Karpas-422 (cell line): ENCODE measurements at regions not wholly inside any gene's neighbourhood (a gene's known extent, or its start where the extent isn't known, plus 50 kb on each side); places are given as distances from the start of the nearest gene placed in this dataset.

ENCODE experiments used
- DNase-seq: peaks from one replicate; pipeline ENCODE4 v3.0.0-alpha.2; 2015
- H2AFZ ChIP-seq: fragments of 200-600 bp; sonication (generic); 2 replicates; pipeline ENCODE4 v1.6.1; 2014; ENCODE audit warnings: antibody characterized with exemption, low read length, mixed read lengths
- H3K27ac ChIP-seq: fragments of 200-600 bp; sonication (generic); 2 replicates; pipeline ENCODE4 v1.5.1; 2014; ENCODE audit warnings: mild to moderate bottlenecking, low read length, moderate library complexity
- H3K27me3 ChIP-seq: fragments of 200-600 bp; sonication (generic); 2 replicates; pipeline ENCODE4 v1.6.1; 2014; ENCODE audit warnings: low read length, mixed read lengths
- H3K36me3 ChIP-seq: fragments of 200-600 bp; sonication (generic); 2 replicates; pipeline ENCODE4 v1.6.1; 2014; ENCODE audit warnings: low read length, mixed read lengths; ENCODE audit not compliant: insufficient read depth
- H3K4me1 ChIP-seq: fragments of 200-600 bp; sonication (generic); 2 replicates; pipeline ENCODE4 v1.6.1; 2014; ENCODE audit warnings: mild to moderate bottlenecking, low read length, mixed read lengths
- H3K4me2 ChIP-seq: fragments of 200-600 bp; sonication (generic); 2 replicates; pipeline ENCODE4 v1.6.1; 2014; ENCODE audit warnings: low read length, low read depth, mild to moderate bottlenecking; ENCODE audit not compliant: poor library complexity, severe bottlenecking
- H3K4me3 ChIP-seq: fragments of 200-600 bp; sonication (generic); 2 replicates; pipeline ENCODE4 v1.5.1; 2014; ENCODE audit warnings: mild to moderate bottlenecking, antibody characterized with exemption, low read length, mixed read lengths
- H3K79me2 ChIP-seq: fragments of 200-600 bp; sonication (generic); 2 replicates; pipeline ENCODE4 v1.6.1; 2014; ENCODE audit warnings: mild to moderate bottlenecking, low read length, mixed read lengths
- H3K9ac ChIP-seq: fragments of 200-600 bp; sonication (generic); 2 replicates; pipeline ENCODE4 v1.6.0; 2014; ENCODE audit warnings: low read length
- H3K9me2 ChIP-seq: fragments of 200-600 bp; sonication (generic), shearing (Covaris generic); replicated peaks from 2 replicates; pipeline ENCODE4 v1.6.0; 2014; ENCODE audit warnings: mild to moderate bottlenecking, low read length, moderate library complexity; ENCODE audit not compliant: insufficient read depth
- H3K9me3 ChIP-seq: fragments of 300-700, 200-600 bp; sonication (generic); 2 replicates; pipeline ENCODE4 v1.6.1; 2014; ENCODE audit warnings: low read length, mixed read lengths
- H4K20me1 ChIP-seq: fragments of 200-600 bp; sonication (generic); 2 replicates; pipeline ENCODE4 v1.6.1; 2014; ENCODE audit warnings: mild to moderate bottlenecking, antibody characterized with exemption, low read length, low read depth; ENCODE audit not compliant: insufficient read depth

DNA sequence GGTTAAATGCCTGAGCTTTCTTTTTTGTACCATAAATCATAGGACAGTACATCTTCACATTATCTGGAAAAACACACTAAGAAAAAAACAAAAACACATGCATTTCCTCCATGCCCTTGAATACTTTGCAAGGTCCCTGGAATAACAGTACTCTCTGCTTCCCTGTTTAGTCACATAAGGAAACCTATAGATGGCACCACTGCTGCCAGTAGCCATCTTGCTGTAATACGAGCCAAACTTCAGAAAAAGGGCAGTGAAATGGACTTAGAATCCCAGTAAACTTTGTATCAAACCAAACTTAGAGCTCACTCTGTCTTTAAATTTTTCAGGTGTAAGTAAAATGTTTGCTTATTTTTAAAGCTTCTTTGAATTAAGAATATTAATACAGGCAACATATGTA, 435.5 kb downstream of the KCNJ2 start:
- H3K36me3 ChIP-seq = no peaks in the 10 kb centered on the region
- H3K4me2 ChIP-seq = no peak overlapping the region
- no peak overlapping the region for H3K4me3 ChIP-seq
- H3K4me1 ChIP-seq = no peaks in the 10 kb centered on the region
- H3K27ac ChIP-seq = no peak overlapping the region
- 0 out of 2 replicates have a peak, but pooled peaks cover 2% of the 10 kb centered on the region for H3K9me2 ChIP-seq
- H3K27me3 ChIP-seq = 0 out of 2 replicates have a peak, but pooled peaks cover 4% of the 10 kb centered on the region
- no peaks in the 10 kb centered on the region for H3K79me2 ChIP-seq
- no peaks in the 10 kb centered on the region for H3K9me3 ChIP-seq
- no peak for DNase-seq
- H3K9ac ChIP-seq = no peak overlapping the region
- no peak overlapping the region for H2AFZ ChIP-seq
- H4K20me1 ChIP-seq = no peaks in the 10 kb centered on the region

DNA sequence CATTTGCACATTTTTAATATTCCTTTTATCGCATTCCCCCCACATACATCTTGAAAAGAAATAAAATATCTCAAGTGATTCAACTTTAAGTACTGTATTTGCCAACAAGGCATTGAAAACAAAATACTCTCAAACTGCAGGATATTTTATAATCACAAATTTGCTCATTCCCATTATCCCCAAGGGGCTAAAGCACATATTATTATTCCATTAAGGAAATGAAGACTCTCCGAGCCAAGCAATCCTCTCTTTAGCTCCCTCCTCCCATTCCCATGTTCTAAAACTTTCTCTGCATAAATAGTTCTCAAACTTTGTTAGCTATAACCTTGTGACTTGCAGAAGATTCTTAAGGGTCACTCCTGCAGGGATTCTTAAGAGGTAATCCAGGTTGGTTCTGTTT, 436.8 kb downstream of the KCNJ2 start:
- no peak overlapping the region for H3K4me2 ChIP-seq
- H3K27me3 ChIP-seq = 0 out of 2 replicates have a peak, but pooled peaks cover 4% of the 10 kb centered on the region
- H3K9me3 ChIP-seq = no peaks in the 10 kb centered on the region
- no peak overlapping the region for H3K4me3 ChIP-seq
- H3K79me2 ChIP-seq = no peaks in the 10 kb centered on the region
- H2AFZ ChIP-seq = no peak overlapping the region
- no peaks in the 10 kb centered on the region for H3K4me1 ChIP-seq
- no peaks in the 10 kb centered on the region for H3K36me3 ChIP-seq
- no peak overlapping the region for H3K27ac ChIP-seq
- H3K9me2 ChIP-seq = 0 out of 2 replicates have a peak, but pooled peaks cover 2% of the 10 kb centered on the region
- DNase-seq = no peak
- no peaks in the 10 kb centered on the region for H4K20me1 ChIP-seq
- H3K9ac ChIP-seq = no peak overlapping the region

DNA sequence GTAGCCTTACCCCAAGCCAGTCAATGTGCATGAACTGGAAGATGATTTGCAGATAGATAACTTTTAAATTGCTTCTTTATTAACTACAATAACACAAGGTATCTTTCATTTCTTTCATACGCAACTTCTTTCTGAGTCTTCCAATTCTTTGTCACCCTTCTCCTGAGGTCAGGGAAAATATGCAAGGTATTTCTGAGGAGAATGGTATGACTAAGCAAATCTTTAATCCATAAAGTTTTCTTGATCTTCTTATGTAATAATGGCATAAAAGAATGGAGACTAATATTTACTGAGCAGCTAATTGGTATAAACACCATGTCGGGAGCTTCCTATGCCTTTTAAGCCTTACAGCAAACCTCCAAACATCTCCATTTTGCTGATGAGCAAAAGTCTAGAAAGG, 438.9 kb downstream of the KCNJ2 start:
- Histone ChIP-seq H3K9ac (no peak overlapping the region), H3K27me3 (no peaks in the 10 kb centered on the region), H3K9me2 (0 out of 2 replicates have a peak, but pooled peaks cover 2% of the 10 kb centered on the region), H4K20me1 (no peaks in the 10 kb centered on the region), H2AFZ (no peak overlapping the region), H3K9me3 (no peaks in the 10 kb centered on the region), H3K27ac (no peak overlapping the region), H3K4me1 (no peaks in the 10 kb centered on the region), H3K4me2 (no peak overlapping the region), H3K79me2 (no peaks in the 10 kb centered on the region), H3K36me3 (no peaks in the 10 kb centered on the region), H3K4me3 (no peak overlapping the region)
- DNase-seq = no peak

DNA sequence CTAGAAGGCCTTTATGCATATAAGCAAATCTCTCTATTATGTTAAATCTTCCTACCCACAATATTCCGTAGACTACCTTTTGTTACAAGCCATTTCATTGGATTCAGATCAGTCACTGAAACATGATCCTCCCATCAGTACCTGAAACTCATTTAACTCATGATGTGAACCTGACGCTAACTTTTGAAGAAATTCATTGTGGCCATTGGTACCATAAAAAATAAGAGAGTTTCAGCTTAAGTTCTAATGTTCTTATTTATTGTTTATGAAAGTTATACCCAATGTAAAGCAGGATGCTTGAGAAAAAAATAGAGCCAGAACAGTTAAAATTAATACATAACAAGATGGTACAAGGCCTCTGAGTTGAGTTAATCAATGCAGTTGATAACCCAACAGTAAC, 439.6 kb downstream of the KCNJ2 start:
- no peaks in the 10 kb centered on the region for H3K27me3 ChIP-seq
- no peak overlapping the region for H3K4me3 ChIP-seq
- no peak for DNase-seq

DNA sequence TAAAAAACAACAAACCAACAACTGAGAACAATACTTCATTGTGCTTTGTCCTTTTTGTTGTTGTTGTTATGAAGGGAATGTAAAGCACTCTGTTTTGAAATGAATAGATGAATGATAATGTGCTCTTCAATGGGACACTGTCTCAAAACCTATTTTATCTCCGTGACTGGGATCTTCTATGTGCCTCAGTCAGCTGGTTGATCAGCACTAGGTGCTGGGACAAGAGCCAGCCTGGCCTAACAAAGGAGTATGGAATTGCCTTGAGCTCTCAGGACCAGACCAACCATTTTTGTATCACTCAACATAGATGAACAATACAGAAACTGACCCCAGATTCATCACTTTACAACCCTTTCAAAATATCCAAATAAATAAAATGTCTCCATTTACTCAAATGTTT, 440.2 kb downstream of the KCNJ2 start:
- no peak for DNase-seq
- Histone ChIP-seq H3K9me2 (0 out of 2 replicates have a peak, but pooled peaks cover 2% of the 10 kb centered on the region), H3K4me3 (no peak overlapping the region), H3K9me3 (no peaks in the 10 kb centered on the region), H3K36me3 (no peaks in the 10 kb centered on the region), H3K27me3 (no peaks in the 10 kb centered on the region), H3K27ac (no peak overlapping the region), H3K4me2 (no peak overlapping the region), H3K79me2 (no peaks in the 10 kb centered on the region), H3K4me1 (no peaks in the 10 kb centered on the region), H3K9ac (no peak overlapping the region), H2AFZ (no peak overlapping the region), H4K20me1 (no peaks in the 10 kb centered on the region)

More for the DNA sequence above, 439.6 kb downstream of the KCNJ2 start:
- no peaks in the 10 kb centered on the region for H3K79me2 ChIP-seq
- H2AFZ ChIP-seq = no peak overlapping the region
- H3K9ac ChIP-seq = no peak overlapping the region
- H3K4me1 ChIP-seq = no peaks in the 10 kb centered on the region
- 0 out of 2 replicates have a peak, but pooled peaks cover 2% of the 10 kb centered on the region for H3K9me2 ChIP-seq
- H3K27ac ChIP-seq = no peak overlapping the region
- H3K4me2 ChIP-seq = no peak overlapping the region
- no peaks in the 10 kb centered on the region for H3K36me3 ChIP-seq
- H4K20me1 ChIP-seq = no peaks in the 10 kb centered on the region
- H3K9me3 ChIP-seq = no peaks in the 10 kb centered on the region

DNA sequence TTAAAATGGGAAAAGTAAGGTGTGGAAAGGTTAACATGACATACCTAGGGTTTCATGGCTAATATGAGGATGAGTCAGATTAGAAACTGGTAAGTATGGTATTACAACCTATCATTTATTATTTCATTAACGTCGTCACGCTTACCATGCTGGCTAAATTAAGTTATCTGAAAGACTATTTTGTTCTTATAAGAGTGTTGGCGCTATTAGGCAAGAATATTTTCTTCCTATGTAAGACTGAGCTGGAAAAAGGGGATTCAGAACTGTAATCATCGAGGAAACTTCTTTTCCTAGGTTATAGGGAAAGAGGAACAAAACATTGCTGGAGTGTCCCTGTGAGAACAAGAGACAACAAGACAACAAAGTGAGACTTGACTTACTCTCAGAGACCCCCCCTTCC, 440.8 kb downstream of the KCNJ2 start:
- H3K27me3 ChIP-seq = no peaks in the 10 kb centered on the region
- H4K20me1 ChIP-seq = no peaks in the 10 kb centered on the region
- H3K4me1 ChIP-seq = no peaks in the 10 kb centered on the region
- H3K9me2 ChIP-seq = 0 out of 2 replicates have a peak, but pooled peaks cover 2% of the 10 kb centered on the region
- H2AFZ ChIP-seq = no peak overlapping the region
- H3K4me2 ChIP-seq = no peak overlapping the region
- H3K4me3 ChIP-seq = no peak overlapping the region
- no peaks in the 10 kb centered on the region for H3K9me3 ChIP-seq
- DNase-seq = no peak
- no peak overlapping the region for H3K27ac ChIP-seq
- no peak overlapping the region for H3K9ac ChIP-seq
- H3K36me3 ChIP-seq = no peaks in the 10 kb centered on the region
- no peaks in the 10 kb centered on the region for H3K79me2 ChIP-seq

DNA sequence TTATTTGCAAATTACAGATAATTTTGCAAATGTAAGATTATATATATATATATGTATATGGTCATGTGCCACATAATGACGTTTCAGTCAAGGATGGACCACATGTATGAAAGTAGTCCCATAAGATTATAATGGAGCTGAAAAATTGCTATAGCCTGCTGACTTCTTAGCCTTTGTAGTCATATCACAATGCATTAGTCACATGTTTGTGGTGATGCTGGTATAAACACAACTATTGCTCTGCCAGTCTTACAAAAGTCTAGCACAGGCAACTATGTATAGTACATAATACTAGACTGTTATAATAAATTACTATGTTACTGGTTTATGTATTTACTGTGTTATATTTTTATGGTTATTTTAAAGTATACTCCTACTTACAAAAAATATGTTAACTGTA, 444.3 kb downstream of the KCNJ2 start:
- no peak for DNase-seq
- H4K20me1 ChIP-seq = no peaks in the 10 kb centered on the region

DNA sequence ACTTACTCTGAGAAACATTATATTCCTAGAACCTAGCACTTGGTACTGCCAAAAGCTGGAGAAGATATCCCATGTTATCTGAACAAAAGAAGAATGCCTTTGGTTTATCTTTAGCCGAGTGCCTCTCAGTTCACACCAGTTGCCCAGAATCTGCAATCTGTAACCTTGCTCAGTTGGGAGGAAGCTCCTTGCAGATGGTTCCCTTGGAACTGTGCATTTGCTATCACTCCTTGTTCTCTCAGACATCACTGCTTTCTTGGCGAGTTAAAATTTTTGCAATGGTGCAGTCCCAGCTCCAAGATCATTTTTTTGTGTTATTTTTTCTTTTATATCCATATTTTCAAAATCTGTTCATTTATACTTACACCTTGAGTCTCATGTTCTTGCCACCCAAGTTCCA, 446.5 kb downstream of the KCNJ2 start:
- Histone ChIP-seq H3K4me2 (no peak overlapping the region), H3K36me3 (no peaks in the 10 kb centered on the region), H3K4me1 (no peaks in the 10 kb centered on the region), H3K9me2 (no peaks in the 10 kb centered on the region), H3K4me3 (no peak overlapping the region), H3K79me2 (no peaks in the 10 kb centered on the region), H4K20me1 (no peaks in the 10 kb centered on the region), H2AFZ (no peak overlapping the region), H3K27ac (no peak overlapping the region), H3K27me3 (no peaks in the 10 kb centered on the region), H3K9ac (no peak overlapping the region), H3K9me3 (no peaks in the 10 kb centered on the region)
- no peak for DNase-seq

More for the DNA sequence above, 444.3 kb downstream of the KCNJ2 start:
- Histone ChIP-seq H3K4me3 (no peak overlapping the region), H3K79me2 (no peaks in the 10 kb centered on the region), H3K4me1 (no peaks in the 10 kb centered on the region), H2AFZ (no peak overlapping the region), H3K27me3 (no peaks in the 10 kb centered on the region), H3K9me2 (0 out of 2 replicates have a peak, but pooled peaks cover 2% of the 10 kb centered on the region), H3K9me3 (no peaks in the 10 kb centered on the region), H3K4me2 (no peak overlapping the region), H3K36me3 (no peaks in the 10 kb centered on the region), H3K27ac (no peak overlapping the region), H3K9ac (no peak overlapping the region)

DNA sequence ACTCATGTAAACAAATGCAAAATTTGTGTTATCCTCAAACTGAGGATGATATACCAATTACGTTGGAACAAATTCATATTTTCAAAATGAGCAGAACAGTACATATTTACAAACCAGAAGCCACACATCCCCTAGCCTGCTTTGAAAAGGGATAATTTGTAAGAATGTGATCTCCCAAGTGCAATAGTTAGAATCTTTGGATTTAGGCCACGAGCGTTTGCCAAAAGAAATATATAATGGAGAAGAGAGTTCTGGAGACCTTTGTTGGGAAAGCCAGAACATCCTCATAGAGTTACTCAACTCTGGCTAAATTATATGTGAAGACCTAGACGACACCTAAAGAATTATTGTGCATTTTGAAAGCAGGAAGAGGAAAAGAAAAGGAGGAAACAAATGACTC, 449.3 kb downstream of the KCNJ2 start:
- Histone ChIP-seq H3K4me2 (no peak overlapping the region), H3K27ac (no peak overlapping the region), H3K9ac (no peak overlapping the region), H4K20me1 (no peaks in the 10 kb centered on the region), H3K27me3 (no peaks in the 10 kb centered on the region), H2AFZ (no peak overlapping the region), H3K9me3 (no peaks in the 10 kb centered on the region), H3K4me1 (no peaks in the 10 kb centered on the region), H3K79me2 (no peaks in the 10 kb centered on the region), H3K4me3 (no peak overlapping the region), H3K9me2 (no peaks in the 10 kb centered on the region), H3K36me3 (no peaks in the 10 kb centered on the region)
- DNase-seq = no peak
